GM23338 (cell line): ENCODE measurements at regions not wholly inside any gene's neighbourhood (a gene's known extent, or its start where the extent isn't known, plus 50 kb on each side); places are given as distances from the start of the nearest gene placed in this dataset.

Experiments used
- ATAC-seq: fragments of 200-7000 bp; cut with Tn5 transposase; 3 replicates; pipeline ENCODE4 v1.9.1; 2020
- DNase-seq: peaks from one replicate; pipeline ENCODE4 v3.0.0-alpha.2; 2015; ENCODE audit warnings: low spot score
- H2AFZ ChIP-seq: fragments of 200-600 bp; sonication (generic); 2 replicates; pipeline ENCODE4 v1.8.0; 2016; ENCODE audit warnings: antibody characterized with exemption, mild to moderate bottlenecking, moderate library complexity
- H3F3A ChIP-seq: fragments of 200-600 bp; sonication (generic); replicated peaks from 2 replicates; pipeline ENCODE4 v1.8.0; 2017; ENCODE audit warnings: antibody characterized with exemption, mixed run types, low read depth
- H3K27ac ChIP-seq: fragments of 200-600 bp; sonication (generic); 2 replicates; pipeline ENCODE4 v1.6.1; 2016; ENCODE audit warnings: low read depth
- H3K27me3 ChIP-seq: fragments of 200-600 bp; sonication (generic); 2 replicates; pipeline ENCODE4 v1.8.0; 2016; ENCODE audit warnings: mild to moderate bottlenecking, mixed run types, moderate library complexity; ENCODE audit not compliant: insufficient read depth
- H3K36me3 ChIP-seq: fragments of 200-600 bp; sonication (generic); 2 replicates; pipeline ENCODE4 v1.8.0; 2016; ENCODE audit warnings: mild to moderate bottlenecking; ENCODE audit not compliant: insufficient read depth
- H3K4me1 ChIP-seq: fragments of 200-600 bp; sonication (generic); 2 replicates; pipeline ENCODE4 v1.8.0; 2016; ENCODE audit warnings: mild to moderate bottlenecking, moderate library complexity; ENCODE audit not compliant: insufficient read depth
- H3K4me2 ChIP-seq: fragments of 200-600 bp; sonication (generic); 2 replicates; pipeline ENCODE4 v1.7.1; 2017; ENCODE audit warnings: mixed run types
- H3K4me3 ChIP-seq: fragments of 200-600 bp; sonication (generic); 2 replicates; pipeline ENCODE4 v1.6.1; 2016; ENCODE audit warnings: mixed run types
- H3K79me2 ChIP-seq: fragments of 200-600 bp; sonication (generic); replicated peaks from 2 replicates; pipeline ENCODE4 v1.8.0; 2017; ENCODE audit warnings: mild to moderate bottlenecking; ENCODE audit not compliant: insufficient read depth
- H3K9me2 ChIP-seq: fragments of 200-600 bp; sonication (generic); 2 replicates; pipeline ENCODE4 v1.8.0; 2017; ENCODE audit not compliant: insufficient read depth
- H4K20me1 ChIP-seq: fragments of 200-600 bp; sonication (generic); replicated peaks from 2 replicates; pipeline ENCODE4 v1.8.0; 2017; ENCODE audit warnings: mild to moderate bottlenecking; ENCODE audit not compliant: insufficient read depth
- H3K27ac Mint-ChIP-seq: 2 replicates; pipeline ENCODE4 v1.8.0; 2020; ENCODE audit warnings: inconsistent platforms, mild to moderate bottlenecking, moderate library complexity, mixed read lengths
- H3K27me3 Mint-ChIP-seq: 3 replicates; pipeline ENCODE4 v1.8.0; 2022; ENCODE audit warnings: low read depth, mild to moderate bottlenecking, moderate library complexity, mixed read lengths, inconsistent platforms; ENCODE audit not compliant: insufficient read depth, poor library complexity
- H3K36me3 Mint-ChIP-seq: 3 replicates; pipeline ENCODE4 v1.8.0; 2021; ENCODE audit warnings: low read depth, mild to moderate bottlenecking, inconsistent platforms, moderate library complexity, mixed read lengths
- H3K4me1 Mint-ChIP-seq: 3 replicates; pipeline ENCODE4 v1.8.0; 2020; ENCODE audit warnings: mild to moderate bottlenecking, inconsistent platforms, mixed read lengths
- H3K4me3 Mint-ChIP-seq: 3 replicates; pipeline ENCODE4 v1.8.0; 2021; ENCODE audit warnings: moderate library complexity, mild to moderate bottlenecking, inconsistent platforms, mixed read lengths
- H3K9me3 Mint-ChIP-seq: 3 replicates; pipeline ENCODE4 v1.8.0; 2020; ENCODE audit warnings: moderate library complexity, mild to moderate bottlenecking, inconsistent platforms, mixed read lengths
- CREB1 ChIP-seq: fragments of 250-450 bp; sonication (Bioruptor Pico); IDR thresholded peaks from 2 replicates; pipeline ENCODE4 v1.5.0; 2020; ENCODE audit warnings: low read depth, mild to moderate bottlenecking, moderate library complexity
- CTCF ChIP-seq, 2 experiments: fragments of 200-600 bp in 1 of 2; sonication (generic) in 1 of 2; conservative IDR thresholded peaks; 2 replicates each; pipeline versions ENCODE4 v1.5.1 to v1.6.1; 2016 to 2017; ENCODE audit warnings: antibody characterized with exemption in 2 of 2, low read depth in 2 of 2, mild to moderate bottlenecking in 2 of 2, moderate library complexity in 1 of 2
- ETS1 ChIP-seq: IDR thresholded peaks from 2 replicates; pipeline ENCODE4 v1.6.1; 2016; ENCODE audit warnings: antibody characterized with exemption
- EZH2 ChIP-seq: fragments of 200-600 bp; sonication (generic); IDR thresholded peaks from one replicate; pipeline ENCODE4 v1.8.0; 2017; ENCODE audit warnings: antibody characterized with exemption, mild to moderate bottlenecking, low read depth; ENCODE audit not compliant: unreplicated experiment
- EZH2phosphoT487 ChIP-seq: fragments of 200-600 bp; sonication (generic); IDR thresholded peaks from one replicate; pipeline ENCODE4 v1.8.1; 2018; ENCODE audit warnings: antibody characterized with exemption; ENCODE audit not compliant: unreplicated experiment
- JUNB ChIP-seq: IDR thresholded peaks from one replicate; pipeline ENCODE4 v1.6.1; 2016; ENCODE audit warnings: antibody characterized with exemption; ENCODE audit not compliant: unreplicated experiment
- NANOG ChIP-seq: IDR thresholded peaks from 2 replicates; pipeline ENCODE4 v1.6.1; 2016; ENCODE audit warnings: antibody characterized with exemption, borderline replicate concordance
- POLR2AphosphoS5 ChIP-seq: IDR thresholded peaks from 2 replicates; pipeline ENCODE4 v1.6.1; 2016; ENCODE audit warnings: antibody characterized with exemption, low read depth
- REST ChIP-seq: IDR thresholded peaks from one replicate; pipeline ENCODE4 v1.6.1; 2018; ENCODE audit warnings: antibody characterized with exemption; ENCODE audit not compliant: unreplicated experiment
- STAT1 ChIP-seq: IDR thresholded peaks from one replicate; pipeline ENCODE4 v1.6.1; 2016; ENCODE audit warnings: antibody characterized with exemption; ENCODE audit not compliant: unreplicated experiment
- ZNF114 ChIP-seq: fragments of 250-450 bp; sonication (Bioruptor Pico); IDR thresholded peaks from 2 replicates; pipeline ENCODE4 v1.5.0; 2020; ENCODE audit warnings: mild to moderate bottlenecking, moderate library complexity
- ZNF331 ChIP-seq: fragments of 250-450 bp; sonication (Bioruptor Pico); IDR thresholded peaks from 2 replicates; pipeline ENCODE4 v1.5.0; 2020; ENCODE audit warnings: low read depth, mild to moderate bottlenecking, moderate library complexity
- ZNF462 ChIP-seq: fragments of 250-450 bp; sonication (Bioruptor Pico); IDR thresholded peaks from 2 replicates; pipeline ENCODE4 v1.5.0; 2020; ENCODE audit warnings: mild to moderate bottlenecking, moderate library complexity

- no peaks in the 10 kb centered on the region for H4K20me1 ChIP-seq
- no peaks in the 10 kb centered on the region for H3F3A ChIP-seq
- H3K9me2 ChIP-seq = no peaks in the 10 kb centered on the region
- H3K27ac ChIP-seq = no peak overlapping the region
- Mint-ChIP-seq H3K4me1 (no peaks in the 10 kb centered on the region), H3K9me3 (peaks cover 36% of the 10 kb centered on the region), H3K4me3 (no peak overlapping the region), H3K36me3 (peaks cover 6% of the 10 kb centered on the region; the same call in 2 of the 3 replicates), H3K27ac (no peak overlapping the region), H3K27me3 (peaks cover 8% of the 10 kb centered on the region)
- DNase-seq (no peak), ATAC-seq (no peak)
- H2AFZ ChIP-seq = no peak overlapping the region
- H3K36me3 ChIP-seq = no peaks in the 10 kb centered on the region
- no peak overlapping the region for H3K4me2 ChIP-seq
- no peaks in the 10 kb centered on the region for H3K79me2 ChIP-seq
- TF ChIP-seq ZNF114 (CRISPR knock-in tag) (no peak), ZNF462 (CRISPR knock-in tag) (no peak), EZH2 (no peak), STAT1 (no peak), POLR2AphosphoS5 (no peak), CTCF (conservative IDR thresholded peaks at IDR 0.05; ENCODE audit: low read depth in 2 of 2) (no peak), NANOG (no peak), JUNB (no peak), REST (no peak), ZNF331 (CRISPR knock-in tag) (no peak), ETS1 (no peak), EZH2phosphoT487 (no peak), CREB1 (CRISPR knock-in tag) (no peak)
- no peak overlapping the region for H3K4me3 ChIP-seq
- no peaks in the 10 kb centered on the region for H3K4me1 ChIP-seq
- H3K27me3 ChIP-seq = no peaks in the 10 kb centered on the region
Observed at GRCh38 chr10:30762620-30763019, 133.1 kb upstream of the LYZL2 start.
